HL-60 (cell line): ENCODE measurements at regions not wholly inside any gene's neighbourhood (a gene's known extent, or its start where the extent isn't known, plus 50 kb on each side); places are given as distances from the start of the nearest gene placed in this dataset.

Source experiments
- CTCF ChIP-seq: IDR thresholded peaks from one replicate; pipeline ENCODE4 v1.5.1; 2011; ENCODE audit warnings: low read length, control low read depth, inconsistent platforms; ENCODE audit not compliant: insufficient read depth
- GABPA ChIP-seq: IDR thresholded peaks from 2 replicates; pipeline ENCODE4 v1.6.1; 2012; ENCODE audit warnings: low read depth
- POLR2AphosphoS5 ChIP-seq: IDR thresholded peaks from 2 replicates; pipeline ENCODE4 v1.6.1; 2012; ENCODE audit warnings: low read depth
- TF ChIP-seq, protein P1 (sequence below): IDR thresholded peaks from 2 replicates; pipeline ENCODE4 v1.6.1; 2012; ENCODE audit warnings: low read depth; ENCODE audit not compliant: insufficient replicate concordance

DNA sequence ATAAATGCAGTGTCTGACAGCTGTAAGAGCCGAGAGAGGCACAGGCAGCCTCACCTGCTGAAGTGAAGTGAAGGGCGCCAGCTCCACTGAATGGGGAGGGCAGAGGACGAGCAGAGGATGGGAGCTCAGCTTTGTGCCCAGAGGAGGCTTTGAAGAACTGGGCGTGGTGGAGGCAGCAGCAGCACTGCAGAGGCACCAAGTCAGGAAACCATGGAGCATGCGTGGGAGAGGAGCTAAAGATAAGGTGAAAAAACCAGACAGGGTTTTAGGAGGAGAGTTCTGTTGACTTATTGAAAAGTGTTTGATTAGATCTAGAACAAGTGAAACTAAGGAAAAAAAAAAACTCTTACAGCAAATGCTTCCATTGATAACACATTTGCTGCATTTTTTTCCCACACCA is 216.4 kb downstream of the CXCL12 start:
- TF ChIP-seq CTCF (no peak), POLR2AphosphoS5 (no peak), GABPA (no peak)
- TF ChIP-seq, protein P1, sequence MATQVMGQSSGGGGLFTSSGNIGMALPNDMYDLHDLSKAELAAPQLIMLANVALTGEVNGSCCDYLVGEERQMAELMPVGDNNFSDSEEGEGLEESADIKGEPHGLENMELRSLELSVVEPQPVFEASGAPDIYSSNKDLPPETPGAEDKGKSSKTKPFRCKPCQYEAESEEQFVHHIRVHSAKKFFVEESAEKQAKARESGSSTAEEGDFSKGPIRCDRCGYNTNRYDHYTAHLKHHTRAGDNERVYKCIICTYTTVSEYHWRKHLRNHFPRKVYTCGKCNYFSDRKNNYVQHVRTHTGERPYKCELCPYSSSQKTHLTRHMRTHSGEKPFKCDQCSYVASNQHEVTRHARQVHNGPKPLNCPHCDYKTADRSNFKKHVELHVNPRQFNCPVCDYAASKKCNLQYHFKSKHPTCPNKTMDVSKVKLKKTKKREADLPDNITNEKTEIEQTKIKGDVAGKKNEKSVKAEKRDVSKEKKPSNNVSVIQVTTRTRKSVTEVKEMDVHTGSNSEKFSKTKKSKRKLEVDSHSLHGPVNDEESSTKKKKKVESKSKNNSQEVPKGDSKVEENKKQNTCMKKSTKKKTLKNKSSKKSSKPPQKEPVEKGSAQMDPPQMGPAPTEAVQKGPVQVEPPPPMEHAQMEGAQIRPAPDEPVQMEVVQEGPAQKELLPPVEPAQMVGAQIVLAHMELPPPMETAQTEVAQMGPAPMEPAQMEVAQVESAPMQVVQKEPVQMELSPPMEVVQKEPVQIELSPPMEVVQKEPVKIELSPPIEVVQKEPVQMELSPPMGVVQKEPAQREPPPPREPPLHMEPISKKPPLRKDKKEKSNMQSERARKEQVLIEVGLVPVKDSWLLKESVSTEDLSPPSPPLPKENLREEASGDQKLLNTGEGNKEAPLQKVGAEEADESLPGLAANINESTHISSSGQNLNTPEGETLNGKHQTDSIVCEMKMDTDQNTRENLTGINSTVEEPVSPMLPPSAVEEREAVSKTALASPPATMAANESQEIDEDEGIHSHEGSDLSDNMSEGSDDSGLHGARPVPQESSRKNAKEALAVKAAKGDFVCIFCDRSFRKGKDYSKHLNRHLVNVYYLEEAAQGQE, result no peak
